ENCODE measurements at regions not wholly inside any gene's neighbourhood (a gene's known extent, or its start where the extent isn't known, plus 50 kb on each side); places are given as distances from the start of the nearest gene placed in this dataset.

GRCh38 chr6:109290143-109290931 lies 91.9 kb downstream of the CD164 start:
- no peak overlapping the region for H2AFZ ChIP-seq (ENCODE audit: low read depth, low read length)

GRCh38 chr6:109285366-109285765 lies 96.9 kb downstream of the CD164 start:
- no peaks in the 10 kb centered on the region for H3K79me2 ChIP-seq (replicated peaks; ENCODE audit: insufficient read depth, low read length)
- peak overlapping the region; percentile 32 for H3K9ac ChIP-seq (ENCODE audit: low read length)
- no peaks in the 10 kb centered on the region for H3K36me3 ChIP-seq (ENCODE audit: insufficient read depth, low read length)
- no peaks in the 10 kb centered on the region for H3K9me3 ChIP-seq (ENCODE audit: low read length)
- TF ChIP-seq POLR2AphosphoS5 (IDR thresholded peaks at IDR 0.05) (peak; percentile 25), EZH2 (IDR thresholded peaks at IDR 0.05; ENCODE audit: borderline replicate concordance, insufficient read depth, low read length, poor library complexity, severe bottlenecking) (no peak)
- H3K9me2 ChIP-seq (ENCODE audit: insufficient read depth, low read length): no peaks in the 10 kb centered on the region
- peak overlapping the region; percentile 46 for H3K27ac ChIP-seq (ENCODE audit: low read length)
- H3F3A ChIP-seq (ENCODE audit: insufficient read depth, low read length, poor library complexity, severe bottlenecking): no peaks in the 10 kb centered on the region
- H4K20me1 ChIP-seq (ENCODE audit: insufficient read depth): no peaks in the 10 kb centered on the region
- H3K4me2 ChIP-seq (ENCODE audit: low read length): no peak overlapping the region
- peak overlapping the region; percentile 6 for H3K4me3 ChIP-seq (ENCODE audit: low read length)
- H3K27me3 ChIP-seq (ENCODE audit: insufficient read depth, low read depth, low read length): no peaks in the 10 kb centered on the region
- H2AFZ ChIP-seq (ENCODE audit: low read depth, low read length): no peak overlapping the region

More at GRCh38 chr6:109290143-109290931, 91.9 kb downstream of the CD164 start:
- Histone ChIP-seq H3K4me3 (ENCODE audit: low read length) (no peak overlapping the region), H3K9me2 (ENCODE audit: insufficient read depth, low read length) (no peaks in the 10 kb centered on the region), H4K20me1 (ENCODE audit: insufficient read depth) (no peaks in the 10 kb centered on the region), H3K9ac (ENCODE audit: low read length) (no peak overlapping the region), H3F3A (ENCODE audit: insufficient read depth, low read length, poor library complexity, severe bottlenecking) (no peaks in the 10 kb centered on the region), H3K36me3 (ENCODE audit: insufficient read depth, low read length) (no peaks in the 10 kb centered on the region), H3K9me3 (ENCODE audit: low read length) (no peaks in the 10 kb centered on the region), H3K27ac (ENCODE audit: low read length) (no peak overlapping the region), H3K27me3 (ENCODE audit: insufficient read depth, low read depth, low read length) (no peaks in the 10 kb centered on the region), H3K79me2 (replicated peaks; ENCODE audit: insufficient read depth, low read length) (no peaks in the 10 kb centered on the region), H3K4me2 (ENCODE audit: low read length) (no peak overlapping the region)
- TF ChIP-seq RAD21 (conservative IDR thresholded peaks at IDR 0.05) (no peak), POLR2AphosphoS5 (IDR thresholded peaks at IDR 0.05) (no peak), CTCF (IDR thresholded peaks at IDR 0.05; ENCODE audit: poor library complexity, severe bottlenecking) (no peak), REST (IDR thresholded peaks at IDR 0.05; ENCODE audit: borderline replicate concordance) (no peak), TAF1 (IDR thresholded peaks at IDR 0.05; ENCODE audit: low read depth) (no peak), MXI1 (conservative IDR thresholded peaks at IDR 0.05; ENCODE audit: poor library complexity, severe bottlenecking) (no peak), EP300 (conservative IDR thresholded peaks at IDR 0.05; ENCODE audit: poor library complexity, severe bottlenecking) (no peak)

Measured in neural cell (in vitro differentiated cells).